Fibroblast of skin of back (primary cell): ENCODE measurements at regions not wholly inside any gene's neighbourhood (a gene's known extent, or its start where the extent isn't known, plus 50 kb on each side); places are given as distances from the start of the nearest gene placed in this dataset.

Experiments
- DNase-seq: peaks from one replicate; pipeline ENCODE4 v3.0.0-alpha.2; 2013

DNA sequence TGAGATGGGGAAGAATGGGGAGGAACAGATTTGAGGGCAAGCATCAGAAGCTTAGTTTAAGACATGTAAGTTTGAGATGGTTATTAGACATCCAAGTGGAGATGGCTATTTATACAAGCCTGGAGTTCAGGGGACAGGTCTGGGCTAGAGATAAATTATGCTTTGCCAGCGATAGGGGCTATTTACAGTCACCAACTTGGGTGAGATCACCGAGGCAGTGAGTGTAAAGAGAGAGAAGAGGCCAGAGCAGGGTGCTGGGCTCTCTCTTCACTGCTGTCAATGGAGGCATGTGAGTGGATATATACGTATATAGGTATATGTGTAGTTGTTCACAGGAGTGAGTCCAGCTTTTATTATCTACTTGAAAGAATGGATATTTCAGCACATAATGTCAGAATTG is 81.0 kb downstream of the QPCT start:
- DNase-seq = no peak

DNA sequence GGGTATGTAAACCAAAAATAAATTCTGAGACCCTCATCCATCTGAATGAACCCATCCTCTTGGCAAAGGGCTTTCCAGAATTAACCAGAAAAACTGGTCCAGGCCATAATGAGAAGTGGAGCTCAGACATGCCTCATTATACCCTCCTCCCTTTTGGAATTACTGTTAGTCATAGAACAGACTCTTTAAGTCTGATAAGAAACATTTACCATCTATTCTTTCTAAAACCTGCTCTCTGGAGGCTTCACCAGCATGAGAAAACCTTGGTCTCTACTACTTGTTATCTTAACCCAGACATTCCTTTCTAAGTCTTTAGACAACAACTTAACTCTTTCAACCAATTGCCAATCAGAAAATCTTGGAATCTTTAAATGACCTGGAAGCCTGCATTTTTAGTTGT is 82.8 kb downstream of the QPCT start:
- DNase-seq = no peak

DNA sequence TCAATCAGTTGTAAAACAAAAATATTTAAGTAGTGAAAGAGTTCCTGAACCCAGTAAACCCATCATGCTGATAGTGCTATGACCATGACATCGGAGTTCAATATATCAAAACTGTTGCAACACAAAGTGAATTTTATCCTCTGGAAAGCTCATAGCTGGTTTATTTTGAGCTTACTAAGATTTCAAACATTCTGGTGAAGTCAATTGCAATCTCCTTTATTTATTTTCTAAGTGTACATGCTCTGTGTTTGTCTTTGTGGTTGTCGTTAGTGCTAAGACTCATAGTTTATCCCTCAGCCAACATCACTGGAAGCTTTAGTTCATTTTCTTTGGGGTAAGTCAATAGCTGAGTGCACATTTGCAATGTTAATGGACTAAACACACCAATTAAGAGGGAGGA is 91.9 kb downstream of the QPCT start:
- DNase-seq = no peak

DNA sequence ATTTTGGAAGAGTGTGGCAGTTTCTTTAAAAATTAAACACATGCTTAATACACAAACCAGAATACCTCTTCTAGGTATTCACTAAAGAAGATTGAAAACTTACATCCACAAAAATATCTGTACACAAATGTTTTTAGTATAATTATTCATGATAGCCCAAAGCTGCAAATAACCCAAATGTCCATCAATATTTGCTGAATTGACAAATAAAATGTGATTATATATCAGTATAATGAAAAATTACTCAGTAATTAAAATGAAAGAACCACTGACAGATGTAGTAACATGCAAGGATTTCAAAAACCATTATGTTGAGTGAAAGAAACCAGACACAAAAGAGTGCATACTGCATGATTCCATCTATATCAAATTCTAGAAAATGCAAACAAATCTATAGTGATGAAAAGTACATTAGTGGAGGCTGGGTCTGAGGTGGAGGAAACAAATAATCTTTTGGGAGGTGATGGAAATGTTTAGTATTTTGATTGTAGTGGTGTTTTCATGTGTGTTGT is 94.8 kb downstream of the QPCT start:
- DNase-seq = no peak

DNA sequence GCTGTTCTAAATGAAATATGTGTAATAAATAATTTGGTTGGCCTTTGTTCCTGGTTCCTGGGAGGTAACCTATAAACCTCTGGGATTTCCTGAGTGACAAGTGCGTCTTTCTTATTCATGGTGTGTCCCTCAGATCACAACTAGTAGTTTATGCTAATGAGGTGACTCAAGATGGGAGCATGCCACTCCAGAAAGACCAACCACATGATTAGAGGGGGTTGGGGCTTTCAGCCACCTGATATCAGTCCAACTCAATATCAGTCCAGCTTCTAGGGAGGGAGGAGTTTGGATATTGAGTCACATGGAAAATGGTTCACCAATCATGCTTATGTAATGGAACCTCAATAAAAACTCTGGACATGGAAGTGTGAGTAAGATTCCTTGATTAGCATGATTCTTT is 96.6 kb downstream of the QPCT start:
- no peak for DNase-seq

DNA sequence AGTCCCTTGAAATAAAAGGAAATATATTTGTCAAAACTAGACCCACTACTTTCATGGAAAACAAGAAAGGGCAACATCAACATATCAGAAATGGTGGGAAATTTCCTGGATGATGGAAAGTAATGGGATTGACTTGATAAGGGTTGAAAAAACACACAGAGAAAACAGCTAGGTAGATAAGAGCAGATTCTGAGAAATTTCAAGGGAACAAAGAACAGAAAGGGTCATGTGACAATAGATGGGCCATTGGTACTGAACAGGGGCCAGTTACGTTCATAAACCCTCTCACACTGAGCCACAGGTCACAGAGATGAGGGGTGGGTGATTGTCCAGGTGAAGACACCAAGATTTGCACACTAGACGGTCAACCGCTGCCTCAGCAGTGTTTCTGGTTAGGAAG is 98.7 kb downstream of the QPCT start:
- DNase-seq = no peak

DNA sequence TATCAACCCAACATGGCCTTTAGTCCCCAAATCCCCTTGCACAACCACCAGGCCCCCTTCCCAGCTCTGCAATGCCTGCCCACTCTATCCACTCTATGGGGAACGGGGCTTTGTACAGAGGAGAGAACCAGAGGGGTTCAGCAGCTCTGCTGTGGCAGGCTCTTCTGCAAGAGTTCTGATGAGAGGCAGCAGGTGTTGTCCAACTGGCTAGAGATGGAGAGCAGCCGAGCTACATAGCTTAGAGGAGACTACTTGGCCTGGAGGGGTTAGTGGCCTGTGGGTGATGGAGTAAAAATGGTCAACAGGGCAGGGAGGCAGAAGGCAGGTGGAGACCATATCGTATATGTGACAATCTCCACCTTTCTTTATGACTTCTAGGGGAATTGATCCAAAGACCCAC is 103.0 kb downstream of the QPCT start:
- DNase-seq = no peak

DNA sequence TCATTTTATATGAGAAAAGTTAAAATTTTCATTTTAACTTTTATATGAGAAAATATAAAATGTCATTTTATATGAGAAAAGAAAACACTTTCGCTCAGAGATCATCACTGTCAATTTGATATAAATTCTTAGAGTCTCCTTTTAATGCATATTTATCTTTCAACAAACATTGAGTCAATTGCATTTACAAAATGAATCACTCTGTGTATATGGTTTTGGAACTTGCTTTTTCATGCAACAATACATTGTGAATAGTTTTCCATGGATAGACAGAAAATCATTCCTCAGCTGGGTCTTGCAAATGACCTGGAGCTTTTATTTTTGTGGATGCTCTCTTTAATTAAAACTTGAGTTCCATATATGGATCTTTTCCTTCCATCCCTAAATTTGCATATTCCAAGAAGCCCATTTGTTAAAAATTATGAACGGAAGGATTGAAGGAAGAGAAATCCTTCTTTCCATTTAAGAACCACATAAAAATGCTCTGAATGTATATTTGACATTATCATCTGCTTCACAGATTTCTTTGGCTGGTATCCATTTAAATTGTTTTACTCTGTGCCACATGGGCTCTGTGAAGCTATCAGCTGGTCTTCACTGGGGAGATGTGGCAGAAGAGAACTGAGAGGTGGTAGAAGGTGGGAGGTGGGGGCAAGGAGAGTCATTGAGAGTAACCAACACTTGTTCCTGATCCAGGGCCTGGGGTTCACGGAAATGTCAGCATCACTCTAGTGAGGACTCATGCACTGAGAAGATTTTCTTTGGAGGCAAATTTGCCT is 104.1 kb downstream of the QPCT start:
- DNase-seq = no peak

DNA sequence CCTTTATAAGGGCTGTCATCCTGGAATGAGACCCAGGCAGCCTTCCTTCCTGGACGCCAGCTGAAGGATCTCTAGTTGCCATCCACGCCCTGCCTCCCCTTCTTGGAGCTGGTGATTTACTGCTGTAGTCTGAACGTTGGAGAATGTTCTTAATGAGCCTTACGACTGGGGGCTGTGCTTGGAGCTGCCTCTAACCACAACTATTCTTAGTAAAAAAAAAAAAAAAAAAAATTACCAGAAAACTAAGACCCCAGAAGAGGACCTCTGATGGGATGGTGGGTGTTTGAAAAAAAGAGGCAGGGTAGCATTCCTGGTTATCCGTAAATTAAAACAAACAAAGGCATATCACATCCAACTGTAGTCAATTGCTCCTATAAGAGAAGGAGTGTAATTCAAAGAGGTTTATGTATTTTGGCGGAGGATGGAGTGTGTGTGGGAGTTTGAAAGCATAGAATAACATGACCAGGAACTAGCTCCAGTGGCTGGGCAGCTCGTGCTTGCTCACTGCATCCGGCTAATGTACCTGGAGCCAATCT is 105.4 kb downstream of the QPCT start:
- no peak for DNase-seq

DNA sequence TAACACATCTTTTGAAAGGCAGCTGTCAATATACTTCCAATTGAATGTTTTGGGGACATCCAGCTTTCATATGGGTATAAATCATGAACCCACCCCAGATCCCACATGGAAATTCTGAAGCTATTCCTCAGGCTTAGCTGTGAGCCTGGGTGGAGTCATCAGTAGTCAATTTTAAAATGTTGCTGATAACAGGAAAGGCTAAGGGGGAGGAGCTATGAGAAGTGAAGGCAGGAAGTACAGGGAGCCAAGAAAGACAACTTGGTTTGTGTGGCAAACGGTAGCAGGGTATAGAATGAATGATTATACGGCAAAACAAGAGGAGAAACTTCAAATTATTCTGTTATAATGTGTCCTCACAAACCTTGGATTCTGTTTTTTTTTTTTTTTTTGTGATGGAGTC is 108.6 kb downstream of the QPCT start:
- DNase-seq = no peak

DNA sequence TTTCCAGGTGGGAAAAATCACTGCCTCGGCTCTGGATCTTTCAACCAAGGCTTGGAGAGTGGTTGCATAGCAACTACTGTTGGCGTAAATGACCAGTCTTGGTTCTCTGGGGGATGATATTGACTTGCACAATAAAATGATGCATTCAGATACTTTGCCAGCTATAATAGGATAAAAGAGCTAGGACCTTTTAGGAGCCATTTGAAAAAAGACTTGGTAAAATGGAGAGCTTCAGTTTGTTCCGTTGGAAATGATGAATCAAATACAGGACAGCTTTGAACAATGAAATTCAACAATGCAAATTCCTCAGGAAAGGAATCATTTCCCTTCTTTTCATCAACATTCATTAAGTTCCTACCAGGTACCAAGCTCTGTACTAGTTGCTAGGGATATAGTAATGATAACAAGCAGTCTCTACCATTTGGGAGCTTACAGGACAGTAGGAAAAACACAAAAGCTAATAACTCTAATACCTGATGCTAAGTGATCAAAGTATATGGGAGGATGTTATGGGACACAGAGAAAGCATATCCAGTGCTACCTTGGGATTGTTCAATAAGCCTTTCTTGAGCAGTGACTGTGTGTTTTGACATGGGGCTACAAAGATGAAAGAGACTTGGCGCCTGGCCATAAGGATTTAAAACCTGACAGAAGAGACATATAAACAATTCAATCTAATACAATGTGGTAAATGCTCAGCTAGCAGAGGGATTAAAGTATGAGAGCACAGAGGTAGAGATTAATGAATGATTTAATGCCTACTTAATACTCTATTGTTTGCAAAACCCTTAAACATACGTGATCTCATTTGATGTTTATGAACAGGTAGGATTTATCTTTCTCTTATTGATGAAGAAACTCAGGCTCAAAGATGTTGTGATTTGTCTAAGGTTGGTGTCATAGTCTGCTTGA is 110.7 kb downstream of the QPCT start:
- no peak for DNase-seq

DNA sequence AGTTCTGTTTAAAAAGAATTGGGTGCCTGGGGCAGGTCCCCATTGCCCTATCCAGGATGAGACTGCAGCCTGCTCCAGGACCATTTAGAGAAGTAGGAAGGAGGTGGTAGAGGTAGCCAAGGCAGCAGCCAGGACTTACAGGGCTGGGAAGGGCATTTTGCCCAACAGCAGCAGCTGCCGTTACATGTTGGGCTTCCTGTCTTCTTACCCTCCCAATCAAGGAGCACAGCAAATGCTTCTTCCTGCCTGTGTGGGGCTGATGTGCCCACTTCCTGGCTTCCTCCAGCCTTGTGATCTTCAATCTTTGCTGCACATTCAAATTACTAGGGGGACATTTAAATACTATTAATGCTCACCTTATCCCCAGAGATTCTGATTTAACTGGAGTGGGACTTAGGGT is 112.0 kb downstream of the QPCT start:
- no peak for DNase-seq

DNA sequence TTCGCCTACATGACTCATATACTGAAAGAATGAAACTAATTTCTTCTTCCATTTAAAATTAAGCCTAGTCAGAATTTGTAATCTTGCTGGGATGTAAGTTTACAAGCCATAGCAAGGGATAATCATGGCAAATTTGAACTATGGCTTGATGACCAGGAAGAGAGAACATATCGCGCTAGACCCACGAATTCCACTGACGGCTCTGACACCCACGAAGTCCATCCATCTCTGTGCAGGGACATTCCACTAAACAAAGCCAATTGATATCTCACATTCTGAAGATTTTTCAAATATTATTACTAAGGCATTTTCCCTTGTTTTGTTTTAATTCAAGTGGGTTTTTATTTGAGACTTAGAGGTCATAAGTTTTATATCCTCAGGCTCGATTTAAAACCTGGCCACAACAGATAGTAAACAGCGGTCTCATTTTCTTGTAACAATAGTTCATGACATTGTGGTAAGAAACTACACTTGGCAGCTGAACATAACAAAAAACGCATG is 113.0 kb downstream of the QPCT start:
- peak; percentile 67 for DNase-seq

DNA sequence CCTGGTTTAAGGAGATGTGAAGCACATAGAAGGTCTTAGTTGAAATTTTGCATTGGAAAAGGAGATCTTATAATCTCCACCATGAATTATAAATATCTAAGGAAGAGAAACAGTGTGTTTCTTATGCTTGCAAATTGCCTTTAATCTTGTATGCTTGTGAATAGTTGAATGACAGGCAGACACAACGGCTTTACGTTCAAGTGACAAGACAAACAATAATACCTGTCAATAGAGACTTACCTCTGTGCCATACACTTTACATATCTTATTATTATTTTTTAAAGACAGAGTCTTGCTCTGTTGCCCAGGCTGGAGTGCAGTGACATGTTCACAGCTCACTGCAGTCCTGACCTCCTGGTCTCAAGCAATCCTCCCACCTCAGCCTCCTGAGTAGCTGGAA is 113.7 kb downstream of the QPCT start:
- DNase-seq = no peak

DNA sequence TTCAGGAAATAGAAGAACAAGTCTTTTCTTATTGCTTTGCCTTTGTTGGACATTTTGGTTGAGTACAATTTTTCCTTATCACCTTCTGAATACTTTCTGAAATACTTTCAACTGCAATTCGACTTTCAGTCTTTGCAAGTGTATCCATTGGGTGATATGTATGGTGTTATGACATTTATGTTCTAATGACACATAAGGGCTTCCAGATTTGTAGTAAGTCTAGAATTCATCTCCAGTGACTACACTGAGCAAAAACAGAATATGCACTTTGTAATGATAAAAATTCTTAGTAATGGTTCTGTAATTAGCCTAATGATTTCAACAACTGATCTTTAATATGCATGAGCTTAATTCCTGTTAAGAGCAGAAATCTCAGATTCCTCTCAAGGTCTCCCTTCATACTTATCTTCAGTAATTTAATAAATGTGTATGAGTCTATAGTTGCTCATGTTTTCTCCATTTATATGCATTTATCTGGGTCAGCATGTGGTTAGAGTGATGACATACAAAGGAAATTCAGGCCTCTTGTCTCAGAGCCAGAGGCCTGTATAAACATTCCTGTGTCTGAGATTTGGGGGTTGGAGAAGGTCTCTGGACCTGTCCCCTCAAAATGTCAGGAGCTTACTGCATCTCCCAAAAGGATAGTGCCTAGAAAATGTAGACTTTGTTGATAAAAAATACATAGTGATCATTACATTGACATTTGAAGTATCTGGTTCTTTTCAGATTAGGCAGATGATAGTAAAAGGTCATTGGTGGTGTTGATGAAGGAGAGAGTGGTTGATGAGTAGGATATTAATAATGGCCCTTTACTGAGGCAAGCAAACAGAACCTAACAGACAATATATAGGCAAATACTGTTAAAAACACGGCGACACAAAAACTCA is 114.9 kb downstream of the QPCT start:
- peak; percentile 92 for DNase-seq

DNA sequence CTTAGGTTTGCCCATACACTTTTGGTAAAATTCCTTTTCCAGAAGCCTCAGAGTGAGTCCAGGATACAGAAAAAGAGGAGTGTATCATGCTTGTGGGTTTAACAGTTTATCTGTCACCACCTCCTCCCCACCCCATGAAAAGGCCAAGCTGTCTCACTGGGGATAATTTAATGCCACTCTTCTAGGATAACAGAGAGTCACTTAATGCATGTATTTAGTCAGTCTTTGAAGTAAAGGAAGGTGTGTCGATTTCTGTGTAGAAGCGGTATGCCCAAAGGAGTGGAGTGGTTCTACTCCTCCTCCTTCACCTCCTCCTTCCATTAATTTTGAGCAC is 116.4 kb downstream of the QPCT start:
- no peak for DNase-seq

DNA sequence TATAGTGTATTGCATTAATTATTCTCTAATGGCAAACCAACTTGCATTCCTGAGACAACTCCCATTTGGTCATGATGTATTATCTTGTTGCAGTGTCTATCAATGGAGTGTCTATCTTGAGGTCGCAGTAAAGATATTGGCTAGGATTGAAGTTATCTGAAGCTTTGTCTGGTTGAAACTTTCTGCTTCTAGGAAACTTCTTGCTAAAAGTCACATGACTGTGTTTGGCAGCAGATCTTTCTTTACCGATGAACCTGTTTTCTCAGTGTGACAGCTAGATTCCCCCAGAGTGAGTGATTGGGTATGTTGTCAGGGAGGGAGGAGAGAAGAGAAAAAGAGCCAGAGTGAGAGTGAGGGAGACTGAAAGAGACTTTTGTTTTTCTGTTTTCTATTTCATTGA is 119.6 kb downstream of the QPCT start:
- no peak for DNase-seq

DNA sequence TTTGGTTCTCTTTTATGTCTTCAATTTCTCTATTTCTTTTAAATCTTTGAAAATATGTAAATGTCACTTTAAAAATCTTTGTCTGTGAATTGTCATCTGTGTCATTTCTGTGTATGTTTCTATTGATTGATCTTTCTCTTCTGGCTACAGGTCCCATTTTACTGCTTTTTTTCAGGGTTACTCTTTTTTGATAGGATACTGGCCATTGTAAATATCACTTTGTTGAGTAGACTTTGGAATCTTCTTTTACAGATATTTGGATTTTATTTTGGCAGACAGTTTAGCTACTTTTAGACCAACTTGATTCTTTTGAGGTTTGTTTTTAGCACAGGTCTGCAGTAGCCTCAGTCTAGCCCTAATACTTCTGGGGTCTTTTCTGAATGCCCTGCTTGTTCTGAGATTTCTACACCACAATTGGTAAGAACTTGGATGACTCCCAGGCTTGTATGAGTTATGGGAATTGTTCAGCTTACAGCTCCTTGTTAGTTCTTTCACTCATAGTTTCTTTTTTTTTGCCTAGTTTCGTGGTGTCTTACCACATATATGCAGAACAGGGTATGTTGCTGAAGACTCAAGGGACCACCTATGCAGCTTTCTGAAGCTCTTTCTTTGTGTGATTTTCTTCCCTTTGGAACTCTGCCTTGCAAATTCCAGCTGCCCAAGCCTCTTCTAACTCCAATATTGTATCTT is 122.2 kb downstream of the QPCT start:
- no peak for DNase-seq

DNA sequence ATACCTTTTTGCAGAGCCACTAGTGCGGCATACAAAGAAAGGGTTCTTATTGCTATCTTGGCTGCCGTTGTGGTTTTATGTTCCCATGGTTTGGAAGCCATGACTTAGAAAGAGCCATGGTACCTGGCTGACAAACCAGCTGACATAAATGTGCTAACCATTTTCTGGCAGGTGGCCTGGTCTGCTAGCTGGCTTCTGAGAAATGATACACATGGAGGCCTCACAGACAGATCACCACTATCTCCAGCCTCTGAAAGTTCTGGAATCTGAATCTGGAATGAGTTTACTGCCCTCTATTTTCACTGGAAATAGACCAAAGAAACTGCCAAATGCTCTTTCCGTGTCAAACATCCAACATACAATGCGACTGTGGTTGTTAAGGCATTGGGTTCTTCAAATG is 123.7 kb downstream of the QPCT start:
- DNase-seq = peak; percentile 44

DNA sequence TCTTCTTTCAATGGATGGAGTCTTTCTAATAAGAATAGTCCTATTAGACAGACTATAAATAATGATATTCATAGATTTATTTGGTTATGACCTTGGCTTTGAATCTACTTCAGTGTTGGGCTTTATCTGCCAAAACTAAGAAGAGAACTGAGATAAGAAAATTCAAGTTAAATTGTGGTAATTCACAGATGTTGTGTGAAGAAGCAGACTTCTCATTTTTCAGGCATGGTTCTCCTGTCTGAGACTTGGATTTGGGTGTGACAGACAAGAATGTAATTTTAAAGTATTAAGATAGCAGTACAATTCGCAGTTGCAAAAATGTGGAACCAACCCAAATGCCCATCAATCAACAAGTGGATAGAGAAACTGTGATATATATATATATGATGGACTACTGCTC is 124.7 kb downstream of the QPCT start:
- DNase-seq = no peak

DNA sequence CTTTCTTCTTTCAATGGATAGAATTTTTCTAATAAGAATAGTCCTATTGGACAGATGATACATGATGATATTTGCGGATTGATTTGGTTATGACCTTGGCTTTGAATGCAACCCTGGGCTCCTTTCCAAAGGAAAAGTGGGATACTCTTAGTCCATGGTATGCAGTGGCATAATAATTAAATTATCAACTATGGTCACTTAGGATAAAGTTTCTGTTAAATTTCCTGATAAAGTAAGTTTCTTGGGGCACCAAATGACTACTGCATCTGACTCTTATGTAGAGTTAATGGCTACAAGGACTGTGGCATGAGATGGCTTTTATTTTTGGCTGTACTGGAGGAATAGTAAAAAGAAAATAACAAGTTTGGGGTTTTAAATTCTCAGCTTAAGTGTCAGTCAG is 126.7 kb downstream of the QPCT start:
- DNase-seq = no peak

DNA sequence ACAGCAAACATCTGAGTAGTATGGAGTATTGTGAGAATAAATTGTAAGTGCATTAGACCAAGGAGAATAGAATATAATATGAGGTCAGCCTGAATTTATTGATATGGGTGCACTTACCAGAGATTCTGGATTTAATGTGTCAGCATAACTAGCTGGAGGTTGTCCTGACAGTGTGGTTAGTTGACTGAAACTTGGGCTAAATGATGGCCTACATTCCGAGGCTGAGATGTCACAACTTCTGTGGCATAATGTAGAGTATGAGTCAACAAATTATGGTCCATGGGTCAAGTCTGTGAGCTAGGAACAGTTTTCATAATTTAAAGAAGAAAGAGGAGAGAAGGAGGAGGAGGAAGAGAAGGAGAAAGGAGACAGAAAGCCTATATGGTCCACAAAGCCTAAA is 127.6 kb downstream of the QPCT start:
- peak; percentile 93 for DNase-seq
